SU-DHL-6 (cell line): ENCODE measurements at regions not wholly inside any gene's neighbourhood (a gene's known extent, or its start where the extent isn't known, plus 50 kb on each side); places are given as distances from the start of the nearest gene placed in this dataset.

Source experiments
- H2AFZ ChIP-seq: fragments of 200-600 bp; sonication (generic); 2 replicates; pipeline ENCODE4 v1.6.1; 2014; ENCODE audit warnings: low read depth, mild to moderate bottlenecking, moderate library complexity, mixed read lengths, antibody characterized with exemption, low read length; ENCODE audit not compliant: severe bottlenecking
- H3F3A ChIP-seq: fragments of 200-600 bp; shearing (Covaris generic); 2 replicates; pipeline ENCODE4 v1.6.0; 2016; ENCODE audit warnings: antibody characterized with exemption, mild to moderate bottlenecking; ENCODE audit not compliant: insufficient read depth
- H3K27ac ChIP-seq: fragments of 200-600 bp; sonication (generic); 2 replicates; pipeline ENCODE4 v1.5.1; 2016; ENCODE audit warnings: low read depth, mild to moderate bottlenecking, low read length, moderate library complexity, mixed read lengths
- H3K27me3 ChIP-seq: fragments of 200-600 bp; sonication (generic), shearing (Covaris generic); 2 replicates; pipeline ENCODE4 v1.6.0; 2014; ENCODE audit warnings: mild to moderate bottlenecking, low read length
- H3K36me3 ChIP-seq: fragments of 200-600 bp; sonication (generic); 2 replicates; pipeline ENCODE4 v1.6.1; 2014; ENCODE audit warnings: mild to moderate bottlenecking, low read length, mixed read lengths
- H3K4me2 ChIP-seq: fragments of 300-600, 200-600 bp; shearing (Covaris generic), sonication (generic); 2 replicates; pipeline ENCODE4 v1.6.0; 2014; ENCODE audit warnings: low read length, low read depth, mild to moderate bottlenecking; ENCODE audit not compliant: poor library complexity, severe bottlenecking
- H3K4me3 ChIP-seq: fragments of 200-600 bp; sonication (generic); 2 replicates; pipeline ENCODE4 v1.5.1; 2014; ENCODE audit warnings: antibody characterized with exemption, low read length, mild to moderate bottlenecking, mixed read lengths; ENCODE audit not compliant: insufficient read depth, poor library complexity, severe bottlenecking
- H3K79me2 ChIP-seq: fragments of 200-600 bp; sonication (generic); 2 replicates; pipeline ENCODE4 v1.6.1; 2014; ENCODE audit warnings: mild to moderate bottlenecking, low read length, moderate library complexity; ENCODE audit not compliant: insufficient read depth
- H3K9ac ChIP-seq: fragments of 200-600 bp; sonication (generic); 2 replicates; pipeline ENCODE4 v1.7.0; 2014; ENCODE audit warnings: mild to moderate bottlenecking, low read length
- H3K9me2 ChIP-seq: fragments of 200-600 bp; sonication (generic); replicated peaks from 2 replicates; pipeline ENCODE4 v1.6.1; 2014; ENCODE audit warnings: low read length; ENCODE audit not compliant: insufficient read depth
- H3K9me3 ChIP-seq: fragments of 200-600 bp; sonication (generic); 2 replicates; pipeline ENCODE4 v1.6.1; 2014; ENCODE audit warnings: low read length, mixed read lengths; ENCODE audit not compliant: insufficient read depth
- H4K20me1 ChIP-seq: fragments of 200-600 bp; sonication (generic); 2 replicates; pipeline ENCODE4 v1.6.1; 2014; ENCODE audit warnings: low read depth, mild to moderate bottlenecking, antibody characterized with exemption, low read length, moderate library complexity, mixed read lengths
- CTCF ChIP-seq: fragments of 200-600 bp; sonication (generic); IDR thresholded peaks from one replicate; pipeline ENCODE4 v1.5.1; 2017; ENCODE audit warnings: antibody characterized with exemption, mild to moderate bottlenecking, low read length, moderate library complexity; ENCODE audit not compliant: insufficient read depth, poor library complexity, severe bottlenecking
- EZH2phosphoT487 ChIP-seq: fragments of 200-600 bp; sonication (generic), shearing (Covaris generic); conservative IDR thresholded peaks from 2 replicates; pipeline ENCODE4 v1.6.1; 2018; ENCODE audit warnings: mild to moderate bottlenecking, antibody characterized with exemption, low read length, moderate library complexity, mixed read lengths

GRCh38 chr1:181417915-181418314 lies 65.4 kb upstream of the CACNA1E start:
- Histone ChIP-seq H3K4me3 (no peak overlapping the region), H3K79me2 (no peaks in the 10 kb centered on the region), H3K27ac (no peak overlapping the region), H3K27me3 (no peaks in the 10 kb centered on the region), H2AFZ (no peak overlapping the region), H3K9me2 (no peaks in the 10 kb centered on the region), H3K9me3 (no peaks in the 10 kb centered on the region), H3F3A (no peaks in the 10 kb centered on the region), H3K4me2 (no peak overlapping the region), H4K20me1 (no peaks in the 10 kb centered on the region), H3K36me3 (no peaks in the 10 kb centered on the region), H3K9ac (no peak overlapping the region)
- no peak for TF ChIP-seq CTCF
- TF ChIP-seq EZH2phosphoT487: no peak

GRCh38 chr1:181423301-181423918 lies 59.9 kb upstream of the CACNA1E start:
- H3K36me3 ChIP-seq: no peaks in the 10 kb centered on the region
- no peaks in the 10 kb centered on the region for H3K79me2 ChIP-seq
- no peaks in the 10 kb centered on the region for H3K9me2 ChIP-seq
- no peaks in the 10 kb centered on the region for H4K20me1 ChIP-seq
- no peak overlapping the region for H3K27ac ChIP-seq
- H3K4me2 ChIP-seq: no peak overlapping the region
- TF ChIP-seq EZH2phosphoT487: no peak
- no peak for TF ChIP-seq CTCF
- no peaks in the 10 kb centered on the region for H3F3A ChIP-seq
- no peak overlapping the region for H3K4me3 ChIP-seq
- H2AFZ ChIP-seq: no peak overlapping the region
- no peak overlapping the region for H3K9ac ChIP-seq
- no peaks in the 10 kb centered on the region for H3K27me3 ChIP-seq
- H3K9me3 ChIP-seq: no peaks in the 10 kb centered on the region

GRCh38 chr1:181424786-181425403 lies 58.4 kb upstream of the CACNA1E start:
- no peaks in the 10 kb centered on the region for H3K79me2 ChIP-seq
- no peaks in the 10 kb centered on the region for H3F3A ChIP-seq
- H3K4me3 ChIP-seq: no peak overlapping the region
- no peaks in the 10 kb centered on the region for H4K20me1 ChIP-seq
- no peaks in the 10 kb centered on the region for H3K9me2 ChIP-seq
- H2AFZ ChIP-seq: no peak overlapping the region
- no peak overlapping the region for H3K4me2 ChIP-seq
- H3K36me3 ChIP-seq: no peaks in the 10 kb centered on the region
- no peaks in the 10 kb centered on the region for H3K27me3 ChIP-seq
- no peak overlapping the region for H3K27ac ChIP-seq
- no peaks in the 10 kb centered on the region for H3K9me3 ChIP-seq
- no peak overlapping the region for H3K9ac ChIP-seq
- TF ChIP-seq CTCF (peak; percentile 99), EZH2phosphoT487 (no peak)
